OCI-LY3 (cell line): ENCODE measurements at regions not wholly inside any gene's neighbourhood (a gene's known extent, or its start where the extent isn't known, plus 50 kb on each side); places are given as distances from the start of the nearest gene placed in this dataset.

Source experiments
- H2AFZ ChIP-seq: fragments of 200-600, 300-600 bp; shearing (Covaris generic); 2 replicates; pipeline ENCODE4 v1.6.0; 2014; ENCODE audit warnings: antibody characterized with exemption, low read depth, low read length
- H3K27ac ChIP-seq: fragments of 200-600, 300-600 bp; sonication (generic); 2 replicates; pipeline ENCODE4 v1.5.1; 2014; ENCODE audit warnings: mild to moderate bottlenecking, low read length, moderate library complexity, mixed read lengths
- H3K27me3 ChIP-seq: fragments of 200-600, 300-600 bp; sonication (generic); 2 replicates; pipeline ENCODE4 v1.6.1; 2014; ENCODE audit warnings: low read depth, low read length, mixed read lengths
- H3K36me3 ChIP-seq: fragments of 200-600, 300-600 bp; sonication (generic); replicated peaks from 2 replicates; pipeline ENCODE3; 2014; ENCODE audit warnings: low read depth, low read length, mixed read lengths
- H3K4me1 ChIP-seq: fragments of 300-600, 200-600 bp; sonication (generic); 2 replicates; pipeline ENCODE4 v1.6.1; 2014; ENCODE audit warnings: low read length, mixed read lengths
- H3K4me2 ChIP-seq: fragments of 200-600, 300-600 bp; sonication (generic); 2 replicates; pipeline ENCODE4 v1.6.1; 2014; ENCODE audit warnings: low read length, mixed read lengths
- H3K4me3 ChIP-seq: fragments of 300-600, 200-600 bp; sonication (generic); 2 replicates; pipeline ENCODE4 v1.5.1; 2014; ENCODE audit warnings: antibody characterized with exemption, mild to moderate bottlenecking, low read length, moderate library complexity
- H3K79me2 ChIP-seq: fragments of 300-600, 200-600 bp; shearing (Covaris generic); 2 replicates; pipeline ENCODE4 v1.6.1; 2014; ENCODE audit warnings: mild to moderate bottlenecking, low read length, mixed read lengths
- H3K9ac ChIP-seq: fragments of 300-600, 200-600 bp; shearing (Covaris generic); 2 replicates; pipeline ENCODE4 v1.6.0; 2014; ENCODE audit warnings: mild to moderate bottlenecking, low read length, moderate library complexity
- H3K9me3 ChIP-seq: fragments of 200-600, 300-600 bp; shearing (Covaris generic); 2 replicates; pipeline ENCODE4 v1.6.1; 2014; ENCODE audit warnings: low read length, mixed read lengths; ENCODE audit not compliant: insufficient read depth
- H4K20me1 ChIP-seq: fragments of 200-600, 300-600 bp; sonication (generic); 2 replicates; pipeline ENCODE4 v1.6.1; 2016; ENCODE audit warnings: low read length, mixed read lengths; ENCODE audit not compliant: insufficient read depth
- CTCF ChIP-seq: fragments of 200-600, 300-600 bp; sonication (generic); IDR thresholded peaks from 2 replicates; pipeline ENCODE4 v1.5.1; 2014; ENCODE audit warnings: antibody characterized with exemption, low read length, low read depth
- EZH2phosphoT487 ChIP-seq: fragments of 200-600 bp; shearing (Covaris generic); IDR thresholded peaks from 2 replicates; pipeline ENCODE4 v1.6.1; 2018; ENCODE audit warnings: antibody characterized with exemption, mixed run types, low read depth

GRCh38 chr20:54398814-54399213 is 76.6 kb upstream of the DOK5 start:
- H4K20me1 ChIP-seq: no peaks in the 10 kb centered on the region
- H3K27ac ChIP-seq: no peak overlapping the region
- no peaks in the 10 kb centered on the region for H3K27me3 ChIP-seq
- TF ChIP-seq EZH2phosphoT487 (no peak), CTCF (no peak)
- H3K9ac ChIP-seq: no peak overlapping the region
- peaks cover 6% of the 10 kb centered on the region; the same call in 1 of the 2 replicates for H3K9me3 ChIP-seq
- no peak overlapping the region for H3K4me2 ChIP-seq
- no peak overlapping the region for H2AFZ ChIP-seq
- H3K79me2 ChIP-seq: no peaks in the 10 kb centered on the region
- H3K4me3 ChIP-seq: no peak overlapping the region
- no peaks in the 10 kb centered on the region for H3K4me1 ChIP-seq
- no peaks in the 10 kb centered on the region for H3K36me3 ChIP-seq

- no peaks in the 10 kb centered on the region for H3K79me2 ChIP-seq
- no peaks in the 10 kb centered on the region for H4K20me1 ChIP-seq
- no peak overlapping the region for H3K4me2 ChIP-seq
- peaks cover 4% of the 10 kb centered on the region; the same call in 1 of the 2 replicates for H3K9me3 ChIP-seq
- H3K27ac ChIP-seq: no peak overlapping the region
- H3K9ac ChIP-seq: no peak overlapping the region
- TF ChIP-seq CTCF (no peak), EZH2phosphoT487 (no peak)
- H3K36me3 ChIP-seq: no peaks in the 10 kb centered on the region
- H3K4me3 ChIP-seq: no peak overlapping the region
- H3K4me1 ChIP-seq: no peaks in the 10 kb centered on the region
- no peak overlapping the region for H2AFZ ChIP-seq
- peaks cover 16% of the 10 kb centered on the region; the same call in 1 of the 2 replicates for H3K27me3 ChIP-seq
Measured at GRCh38 chr20:54405540-54405939, 69.9 kb upstream of the DOK5 start.

GRCh38 chr20:54407459-54407858 is 67.9 kb upstream of the DOK5 start:
- Histone ChIP-seq H3K27ac (no peak overlapping the region), H2AFZ (no peak overlapping the region), H3K9me3 (peaks cover 4% of the 10 kb centered on the region; the same call in 1 of the 2 replicates), H3K4me2 (no peak overlapping the region), H3K36me3 (no peaks in the 10 kb centered on the region), H3K4me3 (no peak overlapping the region), H3K4me1 (no peaks in the 10 kb centered on the region), H3K27me3 (peaks cover 16% of the 10 kb centered on the region; the same call in 1 of the 2 replicates), H3K9ac (no peak overlapping the region), H3K79me2 (no peaks in the 10 kb centered on the region), H4K20me1 (no peaks in the 10 kb centered on the region)
- no peak for TF ChIP-seq EZH2phosphoT487
- TF ChIP-seq CTCF: no peak

GRCh38 chr20:54415967-54416366 is 59.4 kb upstream of the DOK5 start:
- Histone ChIP-seq H3K27me3 (no peaks in the 10 kb centered on the region), H3K4me3 (no peak overlapping the region), H2AFZ (no peak overlapping the region), H3K79me2 (no peaks in the 10 kb centered on the region), H3K36me3 (no peaks in the 10 kb centered on the region), H3K27ac (no peak overlapping the region), H3K9ac (no peak overlapping the region), H3K9me3 (0 out of 2 replicates have a peak, but pooled peaks cover 3% of the 10 kb centered on the region), H3K4me2 (no peak overlapping the region), H3K4me1 (no peaks in the 10 kb centered on the region), H4K20me1 (no peaks in the 10 kb centered on the region)
- TF ChIP-seq CTCF (no peak), EZH2phosphoT487 (no peak)
